PC-3 (cell line): ENCODE measurements at regions not wholly inside any gene's neighbourhood (a gene's known extent, or its start where the extent isn't known, plus 50 kb on each side); places are given as distances from the start of the nearest gene placed in this dataset.

Experiments used
- ATAC-seq: fragments of 200-7000 bp; cut with Tn5 transposase; 2 replicates; pipeline ENCODE4 v1.9.1; 2020; ENCODE audit warnings: mild to moderate bottlenecking, moderate library complexity
- BruUV-seq: library from RNA; stranded (reverse); fragments of 400-500 nt; replicated peaks from 2 replicates; lab custom pipeline; 2021; lab: Mats Ljungman, UMichigan
- CTCF ChIA-PET: fragments of 300-600 bp; sonication (Branson Sonifier 250); formaldehyde crosslinking; loops from one replicate; lab custom pipeline; 2022; ENCODE audit warnings: antibody characterized with exemption; lab: Charles Lee
- POLR2A ChIA-PET: fragments of 300-600 bp; sonication (Branson Sonifier 250); formaldehyde crosslinking; loops from one replicate; lab custom pipeline; 2022; ENCODE audit warnings: antibody characterized with exemption; ENCODE audit not compliant: unreplicated experiment; lab: Charles Lee
- DNase-seq: peaks from one replicate; pipeline ENCODE4 v3.0.0-alpha.2; 2015
- H2AFZ ChIP-seq: fragments of 300-600 bp; sonication (generic); 2 replicates; pipeline ENCODE4 v1.6.0; 2016; ENCODE audit warnings: antibody characterized with exemption, low read length
- H3F3A ChIP-seq: fragments of 300-600 bp; sonication (generic); one replicate; pipeline ENCODE4 v1.6.0; 2017; ENCODE audit warnings: antibody characterized with exemption, low read length, control low read depth, mild to moderate bottlenecking; ENCODE audit not compliant: unreplicated experiment
- H3K27ac ChIP-seq: fragments of 300-600 bp; sonication (generic); 2 replicates; pipeline ENCODE4 v1.5.1; 2016; ENCODE audit warnings: mild to moderate bottlenecking, low read length
- H3K27me3 ChIP-seq: fragments of 300-600 bp; sonication (generic); 2 replicates; pipeline ENCODE4 v1.6.1; 2016; ENCODE audit warnings: low read length, mixed read lengths
- H3K36me3 ChIP-seq: fragments of 300-600 bp; sonication (generic); 2 replicates; pipeline ENCODE4 v1.6.1; 2016; ENCODE audit warnings: low read depth, mixed run types, low read length, mixed read lengths
- H3K4me1 ChIP-seq: fragments of 300-600 bp; sonication (generic); 2 replicates; pipeline ENCODE4 v1.5.1; 2016; ENCODE audit warnings: low read length; ENCODE audit not compliant: insufficient read depth
- H3K4me2 ChIP-seq: fragments of 300-600 bp; sonication (generic); 2 replicates; pipeline ENCODE4 v1.6.0; 2016; ENCODE audit warnings: low read length
- H3K4me3 ChIP-seq: fragments of 300-600 bp; sonication (generic); 2 replicates; pipeline ENCODE4 v1.5.1; 2016; ENCODE audit warnings: mild to moderate bottlenecking, low read length, mixed read lengths
- H3K79me2 ChIP-seq: fragments of 300-600 bp; sonication (generic); 2 replicates; pipeline ENCODE4 v1.6.1; 2017; ENCODE audit warnings: low read length, mixed read lengths
- H3K9ac ChIP-seq: fragments of 300-600 bp; sonication (generic); 2 replicates; pipeline ENCODE4 v1.6.0; 2016; ENCODE audit warnings: mild to moderate bottlenecking, low read length
- H3K9me2 ChIP-seq: fragments of 300-600 bp; sonication (generic); replicated peaks from 2 replicates; pipeline ENCODE4 v1.6.1; 2016; ENCODE audit warnings: mixed run types, low read length, mixed read lengths
- H3K9me3 ChIP-seq: fragments of 300-600 bp; sonication (generic); 2 replicates; pipeline ENCODE4 v1.6.1; 2016; ENCODE audit warnings: low read length, mixed read lengths
- H4K20me1 ChIP-seq: fragments of 300-600 bp; sonication (generic); 2 replicates; pipeline ENCODE4 v1.6.1; 2016; ENCODE audit warnings: low read length, mixed read lengths
- EZH2 ChIP-seq: fragments of 300-600 bp; sonication (generic); IDR thresholded peaks from one replicate; pipeline ENCODE4 v1.6.1; 2017; ENCODE audit warnings: antibody characterized with exemption, mild to moderate bottlenecking, low read length; ENCODE audit not compliant: unreplicated experiment
- EZH2phosphoT487 ChIP-seq: fragments of 300-600 bp; sonication (generic); IDR thresholded peaks from 2 replicates; pipeline ENCODE4 v1.6.1; 2018; ENCODE audit warnings: mild to moderate bottlenecking, antibody characterized with exemption, low read length, borderline replicate concordance
- intact Hi-C: fragments of 100-400 bp; cut with micrococcal nuclease; formaldehyde crosslinking; loops from 2 replicates; pipeline ENCODE4 v1.9.0; 2023
- TF ChIP-seq, protein P1 (sequence below): fragments of 300-600 bp; sonication (generic); conservative IDR thresholded peaks from 2 replicates; pipeline ENCODE4 v1.5.1; 2017; ENCODE audit warnings: antibody characterized with exemption, low read depth, mild to moderate bottlenecking, low read length

DNA sequence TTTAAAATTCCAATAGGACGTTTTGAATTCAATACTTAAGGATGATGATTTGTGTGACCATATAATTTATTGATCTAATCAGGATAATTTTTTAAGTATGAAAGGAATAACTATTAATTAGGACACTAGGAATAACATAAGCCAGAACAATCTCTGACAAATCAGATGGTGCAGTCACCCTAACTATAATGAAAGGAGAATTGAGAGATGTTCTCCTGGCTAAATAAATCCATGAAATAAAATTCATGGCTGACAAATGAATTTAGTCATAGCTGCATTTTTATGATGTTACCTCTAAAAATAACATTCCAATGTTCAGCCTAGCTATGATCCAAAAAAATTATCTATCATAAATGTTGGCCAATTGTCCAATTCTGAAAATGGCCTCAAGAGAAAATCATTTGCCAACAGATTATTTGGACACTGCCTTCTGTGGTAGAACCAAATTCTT, 190.6 kb upstream of the NEIL3 start:
- DNase-seq (no peak), ATAC-seq (no peak)
- no peak overlapping the region for H3K9ac ChIP-seq
- intact Hi-C loops = no loop called here
- CTCF ChIA-PET = no interaction called here
- no peaks in the 10 kb centered on the region for H3K27me3 ChIP-seq
- no peak overlapping the region for H3K27ac ChIP-seq
- no peaks in the 10 kb centered on the region for H3K79me2 ChIP-seq
- POLR2A ChIA-PET = no interaction called here
- H3F3A ChIP-seq = no peaks in the 10 kb centered on the region
- H4K20me1 ChIP-seq = no peaks in the 10 kb centered on the region
- TF ChIP-seq EZH2phosphoT487 = no peak
- TF ChIP-seq EZH2 = no peak
- TF ChIP-seq, protein P1, sequence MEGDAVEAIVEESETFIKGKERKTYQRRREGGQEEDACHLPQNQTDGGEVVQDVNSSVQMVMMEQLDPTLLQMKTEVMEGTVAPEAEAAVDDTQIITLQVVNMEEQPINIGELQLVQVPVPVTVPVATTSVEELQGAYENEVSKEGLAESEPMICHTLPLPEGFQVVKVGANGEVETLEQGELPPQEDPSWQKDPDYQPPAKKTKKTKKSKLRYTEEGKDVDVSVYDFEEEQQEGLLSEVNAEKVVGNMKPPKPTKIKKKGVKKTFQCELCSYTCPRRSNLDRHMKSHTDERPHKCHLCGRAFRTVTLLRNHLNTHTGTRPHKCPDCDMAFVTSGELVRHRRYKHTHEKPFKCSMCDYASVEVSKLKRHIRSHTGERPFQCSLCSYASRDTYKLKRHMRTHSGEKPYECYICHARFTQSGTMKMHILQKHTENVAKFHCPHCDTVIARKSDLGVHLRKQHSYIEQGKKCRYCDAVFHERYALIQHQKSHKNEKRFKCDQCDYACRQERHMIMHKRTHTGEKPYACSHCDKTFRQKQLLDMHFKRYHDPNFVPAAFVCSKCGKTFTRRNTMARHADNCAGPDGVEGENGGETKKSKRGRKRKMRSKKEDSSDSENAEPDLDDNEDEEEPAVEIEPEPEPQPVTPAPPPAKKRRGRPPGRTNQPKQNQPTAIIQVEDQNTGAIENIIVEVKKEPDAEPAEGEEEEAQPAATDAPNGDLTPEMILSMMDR = no peak
- H3K4me3 ChIP-seq = no peak overlapping the region
- no TSS peak for BruUV-seq
- H3K4me1 ChIP-seq = no peaks in the 10 kb centered on the region
- no peaks in the 10 kb centered on the region for H3K9me2 ChIP-seq
- no peak overlapping the region for H3K4me2 ChIP-seq
- H3K9me3 ChIP-seq = no peaks in the 10 kb centered on the region
- H2AFZ ChIP-seq = no peak overlapping the region
- no peaks in the 10 kb centered on the region for H3K36me3 ChIP-seq

DNA sequence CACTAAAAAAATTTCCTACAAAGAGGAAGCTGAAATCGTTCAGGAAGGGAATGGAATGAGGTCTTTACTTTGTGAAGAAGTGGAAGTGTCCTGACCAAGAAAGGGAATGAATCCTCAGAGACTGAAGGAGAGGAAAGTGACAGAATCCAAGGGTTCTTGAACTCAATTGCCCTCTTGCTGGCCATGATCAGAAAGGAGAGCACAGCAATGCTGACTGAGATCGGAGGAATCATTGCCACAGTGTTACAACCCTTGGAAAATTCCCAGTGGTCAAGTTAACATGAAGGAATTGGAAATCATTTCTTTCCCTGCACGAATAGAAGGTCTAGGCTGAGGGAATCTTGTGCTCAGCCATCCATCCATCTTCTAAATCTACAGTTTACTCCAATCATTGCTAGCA, 190.0 kb upstream of the NEIL3 start:
- TF ChIP-seq, protein P1 = no peak
- TF ChIP-seq EZH2phosphoT487 (no peak), EZH2 (no peak)
- intact Hi-C loops = loop anchor here (10.0 kb wide), 1 partner anchor 1765 kb away; no protein-coding TSS in a partner anchor
- H3K9ac ChIP-seq = no peak overlapping the region
- no peak overlapping the region for H3K27ac ChIP-seq
- H3K79me2 ChIP-seq = no peaks in the 10 kb centered on the region
- POLR2A ChIA-PET = no interaction called here
- no peaks in the 10 kb centered on the region for H3F3A ChIP-seq
- no peak overlapping the region for H3K4me2 ChIP-seq
- ATAC-seq (no peak), DNase-seq (no peak)
- H3K9me3 ChIP-seq = no peaks in the 10 kb centered on the region
- CTCF ChIA-PET = no interaction called here
- no peak overlapping the region for H2AFZ ChIP-seq
- H3K4me1 ChIP-seq = no peaks in the 10 kb centered on the region
- no peaks in the 10 kb centered on the region for H4K20me1 ChIP-seq
- BruUV-seq = no TSS peak
- no peak overlapping the region for H3K4me3 ChIP-seq
- no peaks in the 10 kb centered on the region for H3K36me3 ChIP-seq
- H3K27me3 ChIP-seq = no peaks in the 10 kb centered on the region
- H3K9me2 ChIP-seq = no peaks in the 10 kb centered on the region

DNA sequence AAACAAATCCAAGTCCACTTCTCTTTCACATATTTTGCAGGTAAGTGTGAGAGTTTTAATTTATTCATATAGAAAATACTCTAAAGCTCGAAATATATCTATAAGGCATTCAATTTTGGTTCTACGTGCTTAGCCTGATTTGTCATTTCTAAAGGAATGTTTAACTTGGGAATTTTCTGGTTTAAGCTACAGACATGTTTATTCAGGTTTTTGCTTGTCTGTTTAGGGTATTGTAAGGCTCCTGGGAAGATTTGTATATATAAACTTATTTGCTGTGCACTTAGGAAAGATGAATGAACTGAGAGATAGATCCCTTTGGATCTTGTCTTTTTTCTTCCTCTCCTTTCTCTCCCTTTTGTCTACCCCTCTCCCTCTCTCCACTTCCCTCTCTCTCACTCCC, 185.9 kb upstream of the NEIL3 start:
- Histone ChIP-seq H4K20me1 (no peaks in the 10 kb centered on the region), H3K9me2 (no peaks in the 10 kb centered on the region), H3K9ac (no peak overlapping the region), H3K79me2 (no peaks in the 10 kb centered on the region), H3K27me3 (no peaks in the 10 kb centered on the region), H3K9me3 (no peaks in the 10 kb centered on the region), H2AFZ (no peak overlapping the region), H3K4me1 (peaks cover 18% of the 10 kb centered on the region), H3F3A (no peaks in the 10 kb centered on the region), H3K4me2 (no peak overlapping the region), H3K36me3 (no peaks in the 10 kb centered on the region), H3K27ac (no peak overlapping the region), H3K4me3 (no peak overlapping the region)
- TF ChIP-seq EZH2 (no peak), EZH2phosphoT487 (no peak)
- TF ChIP-seq, protein P1 = no peak
- POLR2A ChIA-PET = no interaction called here
- CTCF ChIA-PET = no interaction called here
- BruUV-seq = no TSS peak
- DNase-seq (no peak), ATAC-seq (no peak)
- intact Hi-C loops = loop anchor here (10.0 kb wide), 1 partner anchor 1769 kb away; no protein-coding TSS in a partner anchor
